SKM-1 (cell line): ENCODE measurements at regions not wholly inside any gene's neighbourhood (a gene's known extent, or its start where the extent isn't known, plus 50 kb on each side); places are given as distances from the start of the nearest gene placed in this dataset.
"Not testable (repeated sequence)": the region's sequence is repeated elsewhere in the genome, so short reads cannot be mapped to it uniquely, and the experiment has no call there.

Experiments
- DNase-seq: peaks from one replicate; lab custom pipeline; 2025; ENCODE audit not compliant: unreplicated experiment; lab: John Stamatoyannopoulos, UW

GRCh38 chr2:132068407-132068806, 93.3 kb downstream of the ANKRD30BL start:
- not testable (repeated sequence) for DNase-seq

- DNase-seq, result not testable (repeated sequence)
These were observed 96.4 kb downstream of the ANKRD30BL start for GRCh38 chr2:132065391-132065790.

- DNase-seq, result not testable (repeated sequence)
These were observed 122.0 kb downstream of the ANKRD30BL start for GRCh38 chr2:132039609-132040236.

- DNase-seq, result not testable (repeated sequence)
These were observed 122.9 kb downstream of the ANKRD30BL start for GRCh38 chr2:132038883-132039235.

- no peak for DNase-seq
These were observed 123.4 kb downstream of the ANKRD30BL start for GRCh38 chr2:132038179-132038882.

GRCh38 chr2:132037527-132038178, 124.1 kb downstream of the ANKRD30BL start:
- DNase-seq, result no peak

- no peak for DNase-seq
These were observed 127.1 kb downstream of the ANKRD30BL start for GRCh38 chr2:132034646-132035045.

- DNase-seq, result no peak
These were observed 127.8 kb downstream of the ANKRD30BL start for GRCh38 chr2:132033949-132034348.

- DNase-seq, result no peak
These were observed 128.4 kb downstream of the ANKRD30BL start for GRCh38 chr2:132033365-132033764.

GRCh38 chr2:132012046-132012445, 149.7 kb downstream of the ANKRD30BL start:
- not testable (repeated sequence) for DNase-seq

- DNase-seq, result no peak
These were observed 151.8 kb downstream of the ANKRD30BL start for GRCh38 chr2:132009874-132010521.

GRCh38 chr2:132009177-132009873, 152.4 kb downstream of the ANKRD30BL start:
- DNase-seq, result no peak

GRCh38 chr2:131990751-131991150, 171.0 kb downstream of the ANKRD30BL start:
- not testable (repeated sequence) for DNase-seq

- not testable (repeated sequence) for DNase-seq
These were observed 195.1 kb downstream of the ANKRD30BL start for GRCh38 chr2:131966671-131967070.

- DNase-seq, result no peak
These were observed 195.5 kb downstream of the ANKRD30BL start for GRCh38 chr2:131966256-131966655.

- not testable (repeated sequence) for DNase-seq
These were observed 203.6 kb downstream of the ANKRD30BL start for GRCh38 chr2:131958019-131958609.

- not testable (repeated sequence) for DNase-seq
These were observed 213.1 kb downstream of the ANKRD30BL start for GRCh38 chr2:131948641-131949040.

GRCh38 chr2:131923287-131923686, 238.5 kb downstream of the ANKRD30BL start:
- DNase-seq, result peak; percentile 35

GRCh38 chr2:131922854-131923253, 238.9 kb downstream of the ANKRD30BL start:
- DNase-seq, result not testable (repeated sequence)
